ENCODE measurements at regions not wholly inside any gene's neighbourhood (a gene's known extent, or its start where the extent isn't known, plus 50 kb on each side); places are given as distances from the start of the nearest gene placed in this dataset.

GRCh38 chr1:232271299-232271698 lies 358.6 kb downstream of the SIPA1L2 start:
- TF ChIP-seq PKNOX1 (IDR thresholded peaks at IDR 0.05) (no peak), FOXK2 (IDR thresholded peaks at IDR 0.05) (no peak), TARDBP (IDR thresholded peaks at IDR 0.05) (no peak), SP1 (IDR thresholded peaks at IDR 0.05) (no peak), ARNT (IDR thresholded peaks at IDR 0.05) (no peak)
